HG03025 (cell line): ENCODE measurements at regions not wholly inside any gene's neighbourhood (a gene's known extent, or its start where the extent isn't known, plus 50 kb on each side); places are given as distances from the start of the nearest gene placed in this dataset.

Source experiments
- ATAC-seq: cut with Tn5 transposase; IDR thresholded peaks from one replicate; pipeline ENCODE4 v1.9.1; 2021; ENCODE audit warnings: mild to moderate bottlenecking, moderate library complexity; ENCODE audit not compliant: unreplicated experiment, low FRiP score

- no peak for ATAC-seq
These were observed 218.6 kb upstream of the ASIC2 start for GRCh38 chr17:33511670-33512069.

GRCh38 chr17:33512113-33512512, 219.0 kb upstream of the ASIC2 start:
- no peak for ATAC-seq

DNA sequence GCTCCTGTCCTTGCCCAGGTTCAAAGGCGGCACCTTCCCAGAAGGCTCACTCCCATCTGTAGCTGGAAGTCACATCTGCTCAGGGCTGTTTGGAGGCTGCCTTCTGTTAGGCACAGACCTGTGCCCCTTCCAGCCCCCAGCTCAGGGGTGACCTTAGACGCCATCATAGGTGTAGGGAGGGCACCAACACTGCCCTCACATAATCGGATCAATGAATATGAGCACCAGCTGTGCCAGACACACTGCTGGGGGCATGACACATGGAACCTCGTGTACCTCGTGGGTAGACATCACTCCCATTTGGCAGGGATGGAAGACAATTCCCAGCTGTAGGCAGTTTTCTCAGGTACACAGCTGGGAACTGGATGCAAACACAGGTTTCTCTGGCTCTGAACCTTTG, 220.7 kb upstream of the ASIC2 start:
- ATAC-seq = no peak

- no peak for ATAC-seq
These were observed 221.3 kb upstream of the ASIC2 start for GRCh38 chr17:33514369-33514768.

DNA sequence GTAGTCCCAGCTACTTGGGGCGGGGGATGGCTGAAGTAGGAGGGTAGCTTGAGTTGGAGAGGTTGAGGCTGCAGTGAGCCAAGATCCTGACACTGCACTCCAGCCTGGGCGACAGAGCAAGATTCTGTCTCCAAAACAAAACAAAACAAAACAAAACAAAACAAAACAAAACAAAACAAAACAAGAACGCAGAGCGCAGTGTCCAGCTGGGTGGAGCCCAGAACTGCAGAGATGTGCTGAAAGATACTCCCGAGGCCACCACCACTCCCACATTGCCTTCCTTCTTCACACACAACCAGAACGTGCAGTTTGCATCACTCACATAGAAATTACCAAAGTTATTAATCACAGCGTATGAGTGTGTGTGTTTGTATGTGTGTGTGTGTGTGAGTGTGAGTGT, 222.9 kb upstream of the ASIC2 start:
- ATAC-seq = no peak

DNA sequence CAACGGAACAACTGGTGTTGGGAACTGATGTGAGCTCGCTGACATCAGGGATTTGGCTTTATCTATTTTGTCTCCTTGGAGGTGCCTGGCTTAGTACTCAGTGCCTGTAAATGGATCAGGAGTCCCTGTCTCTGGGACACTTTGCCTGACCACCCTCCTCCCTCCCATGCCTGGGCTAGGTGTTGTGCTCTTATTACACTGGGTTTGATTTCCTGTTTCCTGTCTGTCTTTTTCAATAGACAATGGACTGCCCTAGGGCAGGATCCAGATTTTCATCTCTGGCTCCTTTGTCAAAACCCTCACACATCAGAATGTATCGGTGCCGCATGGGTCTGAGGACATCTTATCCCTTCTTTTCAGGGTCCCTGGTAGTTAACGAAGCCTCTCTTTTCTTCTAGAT, 223.6 kb upstream of the ASIC2 start:
- no peak for ATAC-seq

- no peak for ATAC-seq
These were observed 224.7 kb upstream of the ASIC2 start for GRCh38 chr17:33517746-33518145.

DNA sequence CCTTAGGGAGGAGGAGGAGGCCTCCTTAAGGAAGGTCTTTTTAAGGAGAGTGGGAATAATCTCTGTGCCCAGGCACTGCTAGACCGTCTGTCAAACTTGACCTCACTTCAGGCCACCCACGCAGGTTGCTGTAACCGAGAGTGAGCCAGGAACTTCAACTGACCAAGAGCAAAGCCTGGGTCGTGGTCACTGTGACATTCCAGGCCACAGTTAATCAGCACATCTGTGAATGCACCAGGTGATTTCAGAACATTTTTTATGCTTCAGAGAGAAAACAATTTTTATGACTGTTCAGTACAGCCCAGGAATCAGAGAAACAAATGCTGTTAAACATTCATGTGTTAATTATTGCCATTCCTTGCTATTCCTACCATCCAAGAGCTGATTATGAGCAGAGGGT, 226.6 kb upstream of the ASIC2 start:
- ATAC-seq = no peak

- no peak for ATAC-seq
These were observed 227.6 kb upstream of the ASIC2 start for GRCh38 chr17:33520426-33521330.

DNA sequence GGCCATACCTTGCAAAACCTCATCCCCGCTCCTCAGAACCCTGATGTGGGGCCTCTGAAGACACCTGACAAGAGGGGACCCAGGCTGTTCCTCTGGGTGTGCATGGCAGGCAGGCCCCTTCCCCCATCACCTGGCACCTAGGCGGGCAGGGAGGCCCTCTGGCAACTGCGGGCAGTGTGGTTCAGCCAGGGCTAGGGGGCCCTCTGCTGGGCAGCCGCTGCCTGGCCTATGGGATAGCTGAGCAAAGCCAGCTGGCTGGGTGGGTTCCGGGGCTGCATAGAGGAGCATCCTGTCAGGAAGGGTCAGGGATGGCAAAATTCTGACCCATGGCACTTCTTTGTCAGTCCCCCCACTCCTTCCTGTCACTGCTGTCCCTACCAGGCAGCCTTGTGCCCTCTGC, 228.7 kb upstream of the ASIC2 start:
- ATAC-seq = no peak

DNA sequence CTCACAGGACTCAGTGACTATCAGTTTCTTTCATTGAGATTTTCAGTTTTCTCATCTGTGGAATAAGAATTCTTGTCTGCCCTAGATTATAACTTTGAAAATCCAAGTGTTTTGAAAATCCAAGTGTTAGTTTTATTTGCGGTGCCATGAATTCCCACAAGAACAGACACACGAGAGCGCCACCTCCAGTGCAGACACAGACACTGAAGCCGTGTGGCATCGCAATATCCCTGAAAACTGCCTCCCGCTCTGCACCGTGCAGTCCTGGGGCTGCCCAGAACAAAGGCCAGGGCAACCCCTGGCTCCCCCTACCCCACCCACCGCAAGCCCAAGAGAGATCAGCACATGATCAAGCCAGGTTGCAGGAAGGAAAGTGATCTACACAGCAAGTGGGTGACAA, 229.5 kb upstream of the ASIC2 start:
- no peak for ATAC-seq

DNA sequence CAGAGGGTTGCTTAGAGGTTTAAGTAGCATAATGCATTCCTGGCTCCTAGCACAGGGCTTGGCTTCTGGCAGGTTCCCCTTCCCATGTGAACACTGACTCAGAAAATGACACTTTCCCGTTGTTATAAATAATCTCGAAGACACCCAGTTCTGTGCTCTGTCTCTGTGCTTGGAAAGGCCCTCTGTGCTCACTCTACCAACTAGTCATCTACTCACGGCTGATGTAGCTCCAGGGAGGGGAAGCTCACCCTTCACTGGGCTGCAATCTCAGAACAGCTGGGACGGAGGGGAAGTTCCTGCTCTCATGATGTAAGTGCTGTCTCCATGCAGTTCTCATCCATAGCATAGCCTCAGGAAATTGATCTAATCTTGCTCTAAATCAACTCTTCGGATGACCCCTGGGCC, 230.5 kb upstream of the ASIC2 start:
- no peak for ATAC-seq

DNA sequence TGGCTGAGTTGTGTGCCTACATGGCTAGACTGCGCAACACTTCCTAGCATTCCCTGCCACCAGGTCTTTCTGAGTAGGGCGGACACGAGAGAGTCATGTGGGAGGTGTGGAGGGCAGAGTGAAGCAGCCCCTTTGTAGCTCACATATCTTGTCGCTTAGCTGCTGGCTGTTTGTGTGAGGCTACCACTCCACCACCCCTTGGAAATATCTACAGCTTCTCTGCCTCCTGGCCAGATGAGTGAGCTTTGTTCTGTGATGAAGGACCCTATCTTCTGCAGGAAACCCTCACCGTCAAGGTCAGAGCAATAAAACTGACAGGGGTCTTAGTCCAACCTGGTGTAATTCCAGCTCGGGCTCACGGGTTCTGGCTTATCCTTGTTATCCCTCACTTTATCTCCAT, 232.1 kb upstream of the ASIC2 start:
- no peak for ATAC-seq

DNA sequence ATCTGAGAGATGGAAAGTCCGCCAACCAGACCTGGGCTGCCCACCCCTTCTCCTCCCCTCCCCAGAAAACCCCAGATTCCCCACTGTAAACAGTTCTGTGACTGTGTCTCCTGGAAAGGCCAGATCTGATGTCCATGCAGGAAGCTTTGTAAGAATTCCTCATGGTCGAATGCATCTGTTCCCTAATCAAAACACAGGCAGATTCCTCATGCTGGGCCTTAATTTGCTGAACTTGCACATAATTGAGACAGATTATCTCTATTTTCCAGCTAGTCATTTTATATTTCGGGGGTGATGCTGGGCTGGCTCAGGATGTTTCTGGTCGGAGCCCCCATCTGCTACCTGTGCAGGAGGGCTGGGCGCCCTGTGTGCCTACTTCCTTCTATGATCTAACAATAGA, 233.6 kb upstream of the ASIC2 start:
- no peak for ATAC-seq

- no peak for ATAC-seq
These were observed 234.2 kb upstream of the ASIC2 start for GRCh38 chr17:33527290-33527689.

DNA sequence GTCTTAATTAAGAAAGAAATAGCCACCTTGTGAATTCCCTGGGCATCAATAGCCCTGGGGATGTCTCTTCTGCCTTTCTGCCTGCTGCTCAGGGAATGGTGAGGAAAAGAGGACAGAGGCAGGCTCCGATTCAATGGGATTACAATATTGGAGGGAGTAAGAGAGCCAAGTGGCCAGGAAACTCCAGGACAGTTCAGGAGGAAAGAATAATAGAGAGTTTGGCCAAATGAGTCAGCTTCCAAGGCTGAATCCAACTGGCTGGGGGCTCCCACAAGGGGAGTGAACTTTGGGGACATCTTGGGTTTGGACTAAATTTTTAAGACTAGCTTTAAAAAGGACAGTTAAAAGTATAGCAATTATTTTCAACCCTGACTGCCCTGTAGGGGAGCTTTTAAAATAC, 235.8 kb upstream of the ASIC2 start:
- ATAC-seq = no peak

- no peak for ATAC-seq
These were observed 236.7 kb upstream of the ASIC2 start for GRCh38 chr17:33529816-33530215.

DNA sequence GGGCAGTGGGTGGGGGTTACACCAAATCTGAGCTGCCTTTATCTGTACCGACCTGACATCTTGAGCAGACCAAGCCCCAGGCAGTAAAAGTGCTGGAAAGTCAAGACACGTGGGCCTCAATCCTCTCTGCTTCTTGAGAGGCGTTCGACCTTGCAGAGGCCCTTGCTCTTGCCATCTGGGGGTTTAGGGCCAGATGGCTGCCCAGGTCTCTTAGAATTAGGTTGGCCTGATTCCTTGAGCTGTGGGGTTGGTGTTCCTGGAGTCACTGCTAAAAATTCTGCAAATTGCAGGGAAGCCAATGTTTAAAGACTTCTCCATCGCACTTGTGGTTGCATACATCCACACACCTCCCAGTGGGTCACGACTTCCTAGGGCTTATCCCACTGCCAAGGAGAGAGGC, 238.2 kb upstream of the ASIC2 start:
- ATAC-seq = no peak

DNA sequence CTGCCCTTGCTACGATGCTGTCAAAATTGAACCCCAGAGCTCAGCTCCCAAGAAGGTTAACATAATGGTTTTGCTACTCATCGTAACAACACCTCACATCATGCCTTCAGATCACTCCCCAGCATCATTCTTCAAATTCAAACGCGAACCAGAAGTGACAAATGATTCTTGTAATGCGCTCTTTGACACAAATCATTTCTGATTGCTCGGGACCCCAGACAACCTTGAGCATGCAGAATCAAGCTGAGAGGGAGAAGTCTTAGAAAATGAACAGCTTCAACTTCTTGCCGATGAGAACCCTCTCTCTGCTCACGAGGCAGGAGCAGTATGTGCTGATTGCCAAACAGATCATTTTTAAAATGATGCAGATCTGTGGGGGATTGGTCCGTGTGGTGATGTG, 241.0 kb upstream of the ASIC2 start:
- ATAC-seq = no peak

- no peak for ATAC-seq
These were observed 252.0 kb upstream of the ASIC2 start for GRCh38 chr17:33545124-33545523.

DNA sequence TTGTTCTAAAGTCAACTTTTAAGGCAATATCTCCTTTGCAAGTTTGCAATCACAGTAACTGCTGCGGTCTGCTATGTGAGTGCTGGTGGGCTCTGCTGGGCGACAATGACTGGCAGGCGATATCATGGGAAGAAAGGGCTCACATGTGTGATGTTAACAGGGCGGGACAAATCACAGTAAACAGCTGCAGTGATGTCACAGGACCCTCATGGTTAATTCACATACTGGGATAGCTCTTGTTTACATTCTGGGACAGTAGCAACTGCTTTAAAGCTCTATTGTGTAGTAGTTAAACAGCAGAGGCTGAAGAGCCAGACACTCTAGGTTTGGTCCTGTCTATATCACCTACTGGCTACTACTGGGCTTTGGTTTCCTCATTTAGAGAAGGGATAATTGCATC, 257.2 kb upstream of the ASIC2 start:
- no peak for ATAC-seq

- no peak for ATAC-seq
These were observed 258.0 kb upstream of the ASIC2 start for GRCh38 chr17:33551075-33551474.

GRCh38 chr17:33551911-33552310, 258.8 kb upstream of the ASIC2 start:
- no peak for ATAC-seq
